ENCODE measurements at regions not wholly inside any gene's neighbourhood (a gene's known extent, or its start where the extent isn't known, plus 50 kb on each side); places are given as distances from the start of the nearest gene placed in this dataset.
"Not testable (repeated sequence)": the region's sequence is repeated elsewhere in the genome, so short reads cannot be mapped to it uniquely, and the experiment has no call there.

GRCh38 chr13:22933571-22934181 lies 247.1 kb upstream of the SGCG start:
- DNase-seq (ENCODE audit: low read depth, low spot score) = no peak

GRCh38 chr13:22934744-22935523 lies 245.8 kb upstream of the SGCG start:
- DNase-seq (ENCODE audit: low read depth, low spot score) = no peak

GRCh38 chr13:22936228-22936627 lies 244.6 kb upstream of the SGCG start:
- DNase-seq (ENCODE audit: low read depth, low spot score) = no peak

GRCh38 chr13:22937241-22937640 lies 243.5 kb upstream of the SGCG start:
- no peak for DNase-seq (ENCODE audit: low read depth, low spot score)

GRCh38 chr13:22937953-22938352 lies 242.8 kb upstream of the SGCG start:
- DNase-seq (ENCODE audit: low read depth, low spot score) = no peak

- DNase-seq (ENCODE audit: low read depth, low spot score) = no peak
Observed at GRCh38 chr13:22938576-22938975, 242.2 kb upstream of the SGCG start.

GRCh38 chr13:22939157-22939556 lies 241.6 kb upstream of the SGCG start:
- no peak for DNase-seq (ENCODE audit: low read depth, low spot score)

DNA sequence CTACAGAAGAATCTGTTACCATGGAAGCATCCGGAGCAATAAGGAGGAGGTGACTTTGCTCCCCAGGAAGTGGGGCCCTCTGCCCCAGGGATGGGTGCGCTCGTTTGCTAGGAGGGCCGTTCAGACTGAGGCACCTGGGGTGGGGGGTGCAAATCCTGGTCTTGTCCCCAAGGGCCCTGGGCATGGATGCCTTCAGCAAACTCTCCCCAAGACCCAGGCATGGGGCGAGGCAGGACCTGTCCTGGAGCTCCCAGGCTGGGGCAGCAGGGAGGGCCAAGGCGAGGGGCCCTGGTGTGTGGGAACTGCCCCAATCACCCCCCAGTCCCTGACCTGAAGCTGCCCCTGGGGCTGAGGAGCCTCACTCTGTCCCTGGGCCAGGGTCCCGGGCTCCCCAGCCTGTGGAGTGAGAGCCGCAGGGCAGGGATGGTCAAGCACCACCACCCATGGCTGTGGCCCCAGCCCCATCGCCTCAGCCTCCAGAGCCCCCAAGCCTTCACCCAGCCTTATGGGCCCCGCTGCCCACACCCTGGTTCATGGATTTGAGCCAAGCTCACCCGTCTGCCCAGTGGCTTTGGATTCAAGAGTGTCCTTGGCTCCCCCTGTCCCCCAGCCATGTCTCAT lies 240.6 kb upstream of the SGCG start:
- no peak for DNase-seq (ENCODE audit: low read depth, low spot score)

DNA sequence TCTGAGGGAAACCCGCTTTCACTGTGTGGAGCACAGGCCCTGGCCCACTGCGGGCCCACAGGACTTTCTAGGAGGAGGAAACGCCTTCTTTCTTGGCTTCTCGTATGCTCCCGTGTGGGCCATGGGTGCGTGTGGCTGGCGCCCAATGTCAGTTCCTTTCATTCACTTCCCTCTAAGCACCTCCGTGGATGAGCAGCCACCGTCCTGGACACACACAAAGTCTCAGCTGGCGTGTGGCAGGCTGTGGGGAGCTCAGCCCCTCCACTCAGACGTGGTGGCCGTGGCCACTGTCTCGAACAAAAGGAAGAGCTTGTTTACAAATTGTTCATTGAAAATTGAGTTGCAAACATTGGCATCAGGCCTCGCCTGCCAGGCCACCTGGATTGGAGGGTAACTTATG lies 240.0 kb upstream of the SGCG start:
- DNase-seq (ENCODE audit: low read depth, low spot score) = no peak

- DNase-seq (ENCODE audit: low read depth, low spot score) = not testable (repeated sequence)
Observed at GRCh38 chr13:22941495-22941894, 239.3 kb upstream of the SGCG start.

DNA sequence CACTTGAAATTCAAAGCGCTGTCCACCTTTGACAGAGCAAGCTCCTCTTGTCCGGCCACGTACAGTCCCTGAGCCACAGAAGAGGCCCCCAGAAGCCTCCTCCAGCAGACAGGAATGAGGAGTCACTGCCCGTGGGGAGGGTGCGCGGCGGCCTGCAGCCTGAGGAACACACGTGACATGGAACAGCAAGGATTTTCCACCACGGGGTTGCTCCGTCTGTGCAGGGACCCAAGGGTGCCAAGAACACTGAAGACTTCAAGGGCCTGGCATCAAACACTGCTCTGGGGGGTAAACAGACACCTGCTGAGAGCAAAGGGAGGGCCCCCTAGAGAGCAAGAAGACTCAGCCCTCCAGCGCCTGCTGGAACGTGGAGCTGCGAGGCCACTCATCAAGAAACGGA lies 237.9 kb upstream of the SGCG start:
- not testable (repeated sequence) for DNase-seq (ENCODE audit: low read depth, low spot score)

DNA sequence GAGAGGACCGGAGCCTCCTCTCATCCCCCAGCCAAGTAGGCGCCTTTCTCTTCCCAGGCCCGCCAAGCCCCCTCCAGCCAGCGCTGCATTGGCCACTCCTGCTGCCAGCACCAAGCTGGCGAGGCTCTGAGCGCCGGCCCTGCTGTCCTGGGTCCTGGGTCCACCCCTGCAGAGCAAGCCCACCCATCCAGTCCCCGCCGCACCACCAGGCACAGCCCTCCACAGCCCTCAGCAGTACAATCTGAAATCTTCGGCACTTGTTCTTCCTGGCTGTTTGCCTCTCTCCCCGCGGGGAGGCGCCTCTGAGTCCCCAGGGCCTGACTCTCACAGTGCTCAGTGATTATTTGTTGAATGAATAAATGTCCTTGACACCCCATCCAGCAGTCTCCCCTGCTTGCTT lies 236.4 kb upstream of the SGCG start:
- DNase-seq (ENCODE audit: low read depth, low spot score) = no peak

GRCh38 chr13:22945321-22946226 lies 235.2 kb upstream of the SGCG start:
- DNase-seq (ENCODE audit: low read depth, low spot score) = no peak

GRCh38 chr13:22948421-22948820 lies 232.4 kb upstream of the SGCG start:
- DNase-seq (ENCODE audit: low read depth, low spot score) = no peak

GRCh38 chr13:22952018-22952417 lies 228.8 kb upstream of the SGCG start:
- not testable (repeated sequence) for DNase-seq (ENCODE audit: low read depth, low spot score)

DNA sequence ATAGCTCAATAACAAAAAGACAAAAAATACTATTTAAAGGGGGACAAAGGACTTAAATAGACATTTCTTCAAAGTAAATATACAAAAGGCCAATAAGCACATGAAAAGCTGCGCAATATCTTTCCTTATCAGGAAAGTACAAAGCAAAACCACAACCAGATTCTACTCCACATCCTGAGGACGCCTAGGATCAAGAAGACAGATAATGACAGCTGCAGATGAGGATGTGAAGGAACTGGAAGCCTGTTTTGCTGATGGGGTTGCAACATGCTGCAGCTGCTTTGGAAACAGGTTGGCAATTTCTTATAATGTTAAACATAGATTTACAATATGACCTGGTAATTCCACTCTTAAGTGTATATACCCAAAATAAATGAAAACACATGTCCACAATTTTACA lies 225.6 kb upstream of the SGCG start:
- not testable (repeated sequence) for DNase-seq (ENCODE audit: low read depth, low spot score)

DNA sequence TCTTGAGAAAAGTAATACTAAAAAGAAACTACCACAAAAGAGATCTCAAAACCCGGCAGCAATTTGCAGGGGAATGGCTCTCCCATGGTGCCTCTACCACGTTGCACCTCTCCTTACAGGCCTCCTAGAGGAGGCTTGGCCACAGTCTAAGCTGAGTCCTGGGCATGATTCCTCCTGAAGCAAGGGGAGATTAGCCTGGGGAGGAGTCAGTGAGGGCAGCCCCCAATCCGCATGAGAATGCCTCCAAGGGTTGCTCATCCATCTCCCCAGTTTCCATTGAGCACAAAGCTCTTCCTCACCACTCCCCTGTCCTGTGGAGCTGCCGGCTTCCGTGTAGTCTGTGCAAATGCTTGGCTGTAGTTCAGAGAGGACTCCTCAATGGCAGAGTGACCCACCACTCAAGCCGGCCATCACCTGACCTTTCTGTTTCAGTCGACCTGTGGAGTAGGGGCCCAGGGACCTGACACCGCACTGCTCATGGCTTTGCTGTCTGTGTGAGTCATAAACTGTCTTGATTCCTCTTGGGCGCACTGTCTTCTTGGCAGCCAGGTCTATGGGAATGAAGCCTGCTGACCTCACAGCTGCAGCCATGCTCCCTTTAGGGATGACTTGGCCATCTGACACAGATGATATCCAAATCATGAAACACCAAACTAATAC lies 224.2 kb upstream of the SGCG start:
- DNase-seq (ENCODE audit: low read depth, low spot score) = not testable (repeated sequence)

DNA sequence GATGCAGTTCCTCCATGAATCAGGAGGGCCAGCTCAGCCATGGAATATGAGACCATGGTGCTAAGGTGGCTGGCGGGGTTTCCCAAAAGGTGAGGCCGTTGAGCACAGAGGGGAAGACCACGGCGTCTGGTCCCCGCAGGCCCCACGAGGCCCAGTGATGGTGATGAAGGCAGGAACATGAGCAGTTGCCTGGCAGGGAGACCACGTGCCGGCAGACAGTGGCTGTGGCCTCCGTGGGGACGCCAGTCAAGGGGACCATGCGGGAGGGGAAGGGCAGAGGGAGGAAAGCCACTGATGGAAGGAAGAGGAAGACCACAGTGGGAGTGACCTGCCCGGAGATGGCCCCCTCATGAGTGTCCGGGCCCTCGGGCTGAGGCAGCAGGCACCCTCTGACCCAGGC lies 220.9 kb upstream of the SGCG start:
- DNase-seq (ENCODE audit: low read depth, low spot score) = not testable (repeated sequence)

DNA sequence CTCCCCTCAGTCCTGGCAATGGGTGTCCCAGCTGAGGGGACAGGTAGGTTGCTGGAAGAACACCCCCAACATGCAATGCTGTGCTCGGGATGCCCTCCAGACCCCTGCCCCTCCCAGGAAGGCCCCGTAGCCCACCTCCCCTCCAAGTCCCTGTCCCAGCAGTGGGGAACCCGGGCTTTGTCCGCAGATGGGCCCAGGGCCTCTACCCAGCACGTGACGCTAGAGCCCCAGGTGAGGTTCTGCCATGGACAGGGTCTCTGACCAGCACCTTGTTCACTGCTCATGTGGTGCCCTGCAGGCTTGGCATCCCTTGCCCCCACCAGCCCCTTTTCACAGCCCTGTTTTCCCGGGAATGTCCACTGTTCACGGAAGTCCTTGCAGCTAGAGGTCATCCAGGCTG lies 220.0 kb upstream of the SGCG start:
- DNase-seq (ENCODE audit: low read depth, low spot score) = no peak

GRCh38 chr13:22961342-22961741 lies 219.4 kb upstream of the SGCG start:
- not testable (repeated sequence) for DNase-seq (ENCODE audit: low read depth, low spot score)

Measured in pulmonary artery endothelial cell (primary cell).